Mucosa of descending colon (tissue), 3 donors: ENCODE measurements at regions not wholly inside any gene's neighbourhood (a gene's known extent, or its start where the extent isn't known, plus 50 kb on each side); places are given as distances from the start of the nearest gene placed in this dataset.

Source experiments
- ATAC-seq: fragments of 200-7000 bp; cut with Tn5 transposase; one replicate; pipeline ENCODE4 v1.9.1; 2020; ENCODE audit warnings: mild to moderate bottlenecking, moderate library complexity
- DNase-seq, 3 donors: peaks; one replicate each; pipeline ENCODE4 v3.0.0-alpha.2; 2020
- H3K36me3 ChIP-seq: fragments of 200-600 bp; one replicate; pipeline ENCODE4 v1.8.0; 2021; ENCODE audit warnings: low read depth, mild to moderate bottlenecking
- H3K4me1 ChIP-seq: fragments of 200-600 bp; one replicate; pipeline ENCODE4 v1.8.0; 2021; ENCODE audit warnings: low read depth, mild to moderate bottlenecking
- H3K4me3 ChIP-seq: fragments of 200-600 bp; one replicate; pipeline ENCODE4 v1.8.0; 2021; ENCODE audit warnings: mild to moderate bottlenecking
- H3K9me3 ChIP-seq: fragments of 200-600 bp; one replicate; pipeline ENCODE4 v1.8.0; 2021; ENCODE audit warnings: mild to moderate bottlenecking
- intact Hi-C, 2 donors: fragments of 100-400 bp; cut with DNase I in 1 of 2; cut with micrococcal nuclease in 1 of 2; formaldehyde crosslinking; loops; one replicate each; pipeline versions ENCODE4 v1.11.0 to v1.11.1; 2022; cut with DNase I, micrococcal nuclease
- TF ChIP-seq, protein P1 (sequence below): fragments of 200-600 bp; IDR thresholded peaks from one replicate; pipeline ENCODE4 v1.8.0; 2022; ENCODE audit warnings: antibody characterized with exemption, mild to moderate bottlenecking
- donor health status: DM: no; HTN: no; CAD: no; lungs with moderate emphysema.
- donor health status: DM: no; HTN: no; CAD: no.
- donor health status: DM: no; HTN: yes; CAD: no.

DNA sequence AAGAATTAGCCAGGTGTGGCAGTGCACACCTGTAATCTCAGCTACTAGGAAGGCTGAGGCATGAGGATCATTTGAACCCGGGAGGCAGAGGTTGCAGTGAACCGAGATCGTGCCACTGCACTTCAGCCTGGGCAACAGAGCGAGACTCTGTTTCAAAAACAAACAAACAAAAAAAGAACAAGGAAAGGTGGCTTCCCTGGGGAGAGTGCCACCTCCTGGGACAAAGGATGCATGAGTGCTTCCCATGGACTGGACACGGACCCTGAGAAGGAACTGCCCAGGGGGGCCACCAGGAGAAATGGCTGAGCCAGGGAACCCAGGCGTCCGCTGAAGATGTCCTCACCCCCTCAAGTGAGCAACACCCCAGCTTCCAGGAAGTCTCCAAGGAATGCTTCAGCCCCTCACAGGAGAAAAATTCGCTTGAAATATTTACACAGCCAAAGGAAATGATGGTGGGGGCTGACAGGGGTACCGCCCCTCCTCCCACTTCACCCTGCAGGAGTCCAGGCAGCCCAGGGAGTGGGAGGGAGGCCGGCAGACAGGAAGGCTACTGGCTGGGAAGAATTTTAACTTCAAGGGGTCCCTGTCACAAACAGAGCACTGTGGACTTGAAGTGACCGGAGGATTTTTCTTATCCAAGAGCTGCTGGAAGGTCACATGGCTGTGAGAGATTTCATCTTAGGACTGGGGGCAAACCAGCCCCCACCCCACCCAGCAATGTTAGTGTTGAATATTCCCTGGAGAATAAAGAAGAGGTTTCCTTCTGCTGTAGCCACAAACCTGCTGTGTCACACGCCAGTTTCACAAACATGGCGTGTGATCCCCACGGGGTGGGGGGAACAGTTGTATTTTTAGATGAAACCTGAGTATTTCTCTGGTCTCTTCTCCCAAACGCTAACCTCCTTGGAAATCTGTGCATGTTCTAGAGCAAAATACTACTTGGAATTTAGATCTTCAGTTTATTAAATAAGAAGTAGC lies 90.8 kb upstream of the SLC25A33 start:
- ATAC-seq (peak; percentile 38), DNase-seq (no peak)
- Histone ChIP-seq H3K4me3 (no peak overlapping the region), H3K4me1 (no peaks in the 10 kb centered on the region), H3K36me3 (no peaks in the 10 kb centered on the region), H3K9me3 (no peaks in the 10 kb centered on the region)
- intact Hi-C loops, result no loop called here
- TF ChIP-seq, protein P1, sequence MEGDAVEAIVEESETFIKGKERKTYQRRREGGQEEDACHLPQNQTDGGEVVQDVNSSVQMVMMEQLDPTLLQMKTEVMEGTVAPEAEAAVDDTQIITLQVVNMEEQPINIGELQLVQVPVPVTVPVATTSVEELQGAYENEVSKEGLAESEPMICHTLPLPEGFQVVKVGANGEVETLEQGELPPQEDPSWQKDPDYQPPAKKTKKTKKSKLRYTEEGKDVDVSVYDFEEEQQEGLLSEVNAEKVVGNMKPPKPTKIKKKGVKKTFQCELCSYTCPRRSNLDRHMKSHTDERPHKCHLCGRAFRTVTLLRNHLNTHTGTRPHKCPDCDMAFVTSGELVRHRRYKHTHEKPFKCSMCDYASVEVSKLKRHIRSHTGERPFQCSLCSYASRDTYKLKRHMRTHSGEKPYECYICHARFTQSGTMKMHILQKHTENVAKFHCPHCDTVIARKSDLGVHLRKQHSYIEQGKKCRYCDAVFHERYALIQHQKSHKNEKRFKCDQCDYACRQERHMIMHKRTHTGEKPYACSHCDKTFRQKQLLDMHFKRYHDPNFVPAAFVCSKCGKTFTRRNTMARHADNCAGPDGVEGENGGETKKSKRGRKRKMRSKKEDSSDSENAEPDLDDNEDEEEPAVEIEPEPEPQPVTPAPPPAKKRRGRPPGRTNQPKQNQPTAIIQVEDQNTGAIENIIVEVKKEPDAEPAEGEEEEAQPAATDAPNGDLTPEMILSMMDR, result no peak

GRCh38 chr1:9449110-9449627 lies 90.1 kb upstream of the SLC25A33 start:
- Histone ChIP-seq H3K36me3 (no peaks in the 10 kb centered on the region), H3K9me3 (no peaks in the 10 kb centered on the region), H3K4me1 (no peaks in the 10 kb centered on the region), H3K4me3 (no peak overlapping the region)
- ATAC-seq, result no peak
- intact Hi-C loops, result no loop called here
- DNase-seq, result no peak
- TF ChIP-seq, protein P1, result no peak

DNA sequence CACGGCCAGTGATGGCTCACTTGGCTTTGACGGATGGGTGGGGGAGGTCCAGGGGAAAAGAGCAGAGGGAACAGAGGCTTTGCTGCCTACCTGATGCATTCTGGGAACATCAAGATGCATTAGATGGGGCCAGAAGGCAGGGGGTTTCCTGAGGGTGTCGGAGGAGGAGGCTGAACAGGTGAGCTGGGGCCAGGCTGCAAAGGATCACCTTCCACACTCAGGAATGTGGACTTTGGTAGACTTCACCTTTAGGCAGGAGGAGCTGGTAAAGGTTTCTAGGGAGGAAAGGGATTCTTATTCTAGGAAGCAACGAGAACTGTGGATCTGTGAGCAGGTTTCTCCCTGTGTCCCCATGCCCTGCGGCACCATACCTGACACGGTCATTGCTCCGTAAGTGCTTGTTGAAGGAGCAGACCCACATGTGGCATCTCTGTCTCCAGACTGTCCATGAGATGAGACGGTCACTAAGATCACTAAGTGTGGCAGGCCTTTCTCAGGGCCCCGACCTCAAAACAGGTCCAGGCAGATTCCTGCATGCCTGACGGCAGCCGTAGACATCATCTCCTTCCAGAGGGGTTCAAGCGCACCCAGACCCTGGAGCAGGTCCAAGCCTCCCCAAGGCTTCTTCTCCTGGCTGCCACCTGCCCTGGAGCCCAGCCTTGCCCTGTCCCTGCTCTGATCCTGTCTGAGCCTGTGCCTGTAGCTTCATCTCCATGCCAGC lies 89.1 kb upstream of the SLC25A33 start:
- Histone ChIP-seq H3K36me3 (no peaks in the 10 kb centered on the region), H3K4me1 (no peaks in the 10 kb centered on the region), H3K9me3 (no peaks in the 10 kb centered on the region), H3K4me3 (no peak overlapping the region)
- TF ChIP-seq, protein P1, result no peak
- no peak for DNase-seq
- no peak for ATAC-seq
- intact Hi-C loops, result loop anchor here (10.0 kb wide), 1 partner anchor 165 kb away; no protein-coding TSS in a partner anchor

GRCh38 chr1:9451081-9451480 lies 88.2 kb upstream of the SLC25A33 start:
- Histone ChIP-seq H3K4me1 (no peaks in the 10 kb centered on the region), H3K9me3 (no peaks in the 10 kb centered on the region), H3K36me3 (no peaks in the 10 kb centered on the region), H3K4me3 (no peak overlapping the region)
- no peak for ATAC-seq
- TF ChIP-seq, protein P1, result no peak
- no peak for DNase-seq
- intact Hi-C loops, result loop anchor here (10.0 kb wide), 1 partner anchor 166 kb away; no protein-coding TSS in a partner anchor

DNA sequence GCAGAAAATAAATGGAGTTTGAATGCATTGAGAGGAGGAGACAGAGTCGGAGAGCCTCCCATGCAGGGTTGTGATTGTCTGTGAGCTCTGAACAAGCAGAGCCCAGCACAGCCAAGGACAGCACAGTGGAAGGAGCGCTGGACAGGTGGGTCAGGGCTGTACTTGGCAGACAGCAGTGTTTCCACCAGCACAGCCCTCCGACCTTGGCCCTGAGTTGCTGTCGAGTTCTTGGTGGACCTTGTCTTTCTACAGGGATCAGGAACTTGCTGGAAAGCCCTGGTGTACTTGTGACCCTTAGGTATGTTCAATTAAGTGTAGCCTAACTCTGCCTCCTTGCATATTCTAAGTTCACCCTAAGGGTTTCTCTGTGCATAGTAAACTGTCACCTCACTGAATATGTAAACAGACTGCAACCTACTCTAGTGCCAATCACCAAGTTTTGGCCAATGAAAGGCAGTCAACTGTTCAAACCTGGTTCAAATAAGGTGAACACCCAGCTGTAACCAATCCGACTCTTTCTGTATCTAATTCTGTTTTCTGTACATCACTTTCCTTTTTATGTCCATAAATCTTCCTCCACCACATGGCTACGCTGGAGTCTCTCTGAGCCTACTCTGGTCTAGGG lies 86.6 kb upstream of the SLC25A33 start:
- TF ChIP-seq, protein P1, result no peak
- H3K9me3 ChIP-seq, result no peaks in the 10 kb centered on the region
- no peak for ATAC-seq
- H3K36me3 ChIP-seq, result no peaks in the 10 kb centered on the region
- no peaks in the 10 kb centered on the region for H3K4me1 ChIP-seq
- H3K4me3 ChIP-seq, result no peak overlapping the region
- no peak for DNase-seq
- intact Hi-C loops, result loop anchor here (10.0 kb wide), 1 partner anchor 168 kb away; no protein-coding TSS in a partner anchor
